ENCODE measurements at regions not wholly inside any gene's neighbourhood (a gene's known extent, or its start where the extent isn't known, plus 50 kb on each side); places are given as distances from the start of the nearest gene placed in this dataset.
A peak's percentile ranks its signal among the peaks of the same experiment; 100 is the strongest.

DNA sequence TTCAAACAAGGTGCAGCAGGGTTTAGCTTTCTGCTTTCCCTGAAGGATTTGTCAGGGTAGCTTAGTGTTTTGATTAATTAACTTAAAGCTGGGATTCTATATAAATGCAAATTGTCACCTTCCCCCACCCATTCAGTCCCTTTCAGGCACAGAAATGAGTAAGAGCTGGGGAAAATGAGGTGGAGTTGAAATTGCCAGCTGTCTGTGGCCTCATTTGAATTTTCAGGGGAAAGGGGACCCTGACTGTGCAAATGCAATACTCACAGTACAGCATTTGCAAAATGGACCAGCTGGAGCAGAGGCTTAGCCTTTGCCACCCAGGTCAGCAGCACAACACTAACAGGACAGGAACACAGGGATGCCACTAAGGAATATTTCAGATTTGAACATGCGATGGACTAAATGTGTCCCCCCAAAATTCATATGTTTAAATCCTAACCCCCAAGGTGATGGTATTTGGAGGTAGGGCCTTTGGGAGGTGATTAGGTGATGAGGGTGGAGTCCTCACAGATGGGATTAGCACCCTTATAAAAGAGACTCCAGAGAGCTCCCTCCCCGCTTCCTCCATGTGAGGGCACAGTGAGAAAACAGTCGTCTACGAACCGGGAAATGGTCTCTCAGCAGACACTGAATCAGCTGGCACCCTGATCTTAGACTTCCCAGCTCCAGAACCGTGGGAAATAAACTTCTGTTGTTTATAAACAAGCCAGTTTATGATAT lies 59.5 kb upstream of the CYSLTR2 start:
- no peak overlapping the region for H3K27ac ChIP-seq (ENCODE audit: low read depth, low read length)
- FAIRE-seq (no peak), DNase-seq (ENCODE audit: low read depth) (no peak)
- no peaks in the 10 kb centered on the region for H3K79me2 ChIP-seq (ENCODE audit: insufficient read depth, low read length)
- H3K27me3 ChIP-seq (ENCODE audit: insufficient read depth, low read length) = no peaks in the 10 kb centered on the region
- Mint-ChIP-seq H3K4me3 (ENCODE audit: unreplicated experiment) (no peak overlapping the region), H3K27ac (ENCODE audit: unreplicated experiment) (no peak overlapping the region), H3K9me3 (ENCODE audit: unreplicated experiment) (peaks cover 12% of the 10 kb centered on the region), H3K36me3 (ENCODE audit: low read depth, unreplicated experiment) (peaks cover 2% of the 10 kb centered on the region), H3K4me1 (ENCODE audit: low read depth, unreplicated experiment) (peaks cover 22% of the 10 kb centered on the region), H3K27me3 (ENCODE audit: low read depth, unreplicated experiment) (no peaks in the 10 kb centered on the region)
- no peak overlapping the region for H2AFZ ChIP-seq (ENCODE audit: low read depth, low read length)
- H3K4me1 ChIP-seq (ENCODE audit: insufficient read depth, low read length) = no peaks in the 10 kb centered on the region
- TF ChIP-seq EZH2 (IDR thresholded peaks at IDR 0.05; ENCODE audit: insufficient read depth, low read length) = no peak
- TF ChIP-seq CTCF (IDR thresholded peaks at IDR 0.05; ENCODE audit: insufficient read depth, low read depth, low read length) = no peak
- no peak overlapping the region for H3K4me3 ChIP-seq (ENCODE audit: insufficient read depth, low read depth, low read length)
- H4K20me1 ChIP-seq (ENCODE audit: insufficient read depth, low read length) = no peaks in the 10 kb centered on the region
- H3K36me3 ChIP-seq (ENCODE audit: insufficient read depth, low read length) = no peaks in the 10 kb centered on the region
- H3K9me3 ChIP-seq (ENCODE audit: insufficient read depth, low read depth, low read length) = no peaks in the 10 kb centered on the region
- H3K9ac ChIP-seq (ENCODE audit: low read length) = no peak overlapping the region
- H3K4me2 ChIP-seq (ENCODE audit: low read length) = no peak overlapping the region

- DNase-seq (ENCODE audit: low read depth) = peak; percentile 51
- TF ChIP-seq EZH2 (IDR thresholded peaks at IDR 0.05; ENCODE audit: insufficient read depth, low read length) (no peak), CTCF (IDR thresholded peaks at IDR 0.05; ENCODE audit: insufficient read depth, low read depth, low read length) (peak; percentile 67)
- H4K20me1 ChIP-seq (ENCODE audit: insufficient read depth, low read length) = no peaks in the 10 kb centered on the region
- no peaks in the 10 kb centered on the region for H3K36me3 ChIP-seq (ENCODE audit: insufficient read depth, low read length)
- FAIRE-seq = no peak
- H3K9me3 ChIP-seq (ENCODE audit: insufficient read depth, low read depth, low read length) = no peaks in the 10 kb centered on the region
- Mint-ChIP-seq H3K4me1 (ENCODE audit: low read depth, unreplicated experiment) (peaks cover 35% of the 10 kb centered on the region), H3K27ac (ENCODE audit: unreplicated experiment) (peak overlapping the region; percentile 71), H3K36me3 (ENCODE audit: low read depth, unreplicated experiment) (peaks cover 2% of the 10 kb centered on the region), H3K4me3 (ENCODE audit: unreplicated experiment) (no peak overlapping the region), H3K9me3 (ENCODE audit: unreplicated experiment) (peaks cover 11% of the 10 kb centered on the region), H3K27me3 (ENCODE audit: low read depth, unreplicated experiment) (no peaks in the 10 kb centered on the region)
- H3K79me2 ChIP-seq (ENCODE audit: insufficient read depth, low read length) = no peaks in the 10 kb centered on the region
- H3K4me2 ChIP-seq (ENCODE audit: low read length) = no peak overlapping the region
- H3K9ac ChIP-seq (ENCODE audit: low read length) = no peak overlapping the region
- no peak overlapping the region for H3K27ac ChIP-seq (ENCODE audit: low read depth, low read length)
- no peak overlapping the region for H3K4me3 ChIP-seq (ENCODE audit: insufficient read depth, low read depth, low read length)
- no peaks in the 10 kb centered on the region for H3K27me3 ChIP-seq (ENCODE audit: insufficient read depth, low read length)
- H3K4me1 ChIP-seq (ENCODE audit: insufficient read depth, low read length) = peaks cover 6% of the 10 kb centered on the region
- no peak overlapping the region for H2AFZ ChIP-seq (ENCODE audit: low read depth, low read length)
These were observed 58.0 kb upstream of the CYSLTR2 start for GRCh38 chr13:48595431-48596429.

Measured in astrocyte (in vitro differentiated cells and primary cell).